Retina (tissue), 1 donor: ENCODE measurements at regions not wholly inside any gene's neighbourhood (a gene's known extent, or its start where the extent isn't known, plus 50 kb on each side); places are given as distances from the start of the nearest gene placed in this dataset.

Source experiments
- DNase-seq: peaks from one replicate; pipeline ENCODE4 v3.0.0-alpha.2; 2016

- DNase-seq = no peak
Measured at GRCh38 chr18:22080035-22080434, 89.4 kb upstream of the GATA6 start.

GRCh38 chr18:22082408-22082807 lies 87.0 kb upstream of the GATA6 start:
- no peak for DNase-seq

- DNase-seq = no peak
Measured at GRCh38 chr18:22084547-22084946, 84.8 kb upstream of the GATA6 start.

- DNase-seq = no peak
Measured at GRCh38 chr18:22086973-22087372, 82.4 kb upstream of the GATA6 start.

GRCh38 chr18:22088029-22088428 lies 81.4 kb upstream of the GATA6 start:
- no peak for DNase-seq

- no peak for DNase-seq
Measured at GRCh38 chr18:22088996-22089640, 80.3 kb upstream of the GATA6 start.

- no peak for DNase-seq
Measured at GRCh38 chr18:22091341-22091740, 78.0 kb upstream of the GATA6 start.

DNA sequence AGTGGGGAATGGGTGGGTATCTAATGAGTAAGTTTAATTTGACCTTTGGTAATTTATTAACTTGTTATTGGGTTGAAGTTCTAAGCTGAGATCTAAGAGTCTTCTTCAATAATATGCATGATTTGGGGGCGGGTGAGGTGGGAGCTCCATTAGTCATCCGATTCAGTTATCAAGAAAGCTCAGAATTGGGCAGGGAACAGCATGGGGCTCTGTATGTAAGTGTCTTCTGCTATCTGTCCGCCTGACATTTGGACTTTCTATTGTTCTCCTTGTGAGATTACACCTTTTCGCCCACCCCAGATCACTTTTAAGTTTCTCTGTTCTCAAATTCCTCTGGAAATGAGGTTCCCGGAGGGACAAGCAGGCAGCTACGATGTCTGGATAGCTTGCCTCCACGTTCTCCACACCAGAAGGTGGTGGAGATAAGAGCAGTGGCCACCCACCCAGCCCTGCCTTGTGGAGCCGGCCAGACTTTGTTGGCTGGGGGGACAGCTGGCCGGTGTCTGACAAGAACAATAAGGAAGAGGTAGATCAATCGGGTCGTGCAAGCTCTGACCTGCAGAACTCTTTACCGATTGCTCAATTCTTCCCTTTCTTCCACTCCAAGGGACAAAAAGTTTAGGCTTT lies 75.5 kb upstream of the GATA6 start:
- DNase-seq = no peak

- DNase-seq = no peak
Measured at GRCh38 chr18:22094358-22094734, 75.0 kb upstream of the GATA6 start.

DNA sequence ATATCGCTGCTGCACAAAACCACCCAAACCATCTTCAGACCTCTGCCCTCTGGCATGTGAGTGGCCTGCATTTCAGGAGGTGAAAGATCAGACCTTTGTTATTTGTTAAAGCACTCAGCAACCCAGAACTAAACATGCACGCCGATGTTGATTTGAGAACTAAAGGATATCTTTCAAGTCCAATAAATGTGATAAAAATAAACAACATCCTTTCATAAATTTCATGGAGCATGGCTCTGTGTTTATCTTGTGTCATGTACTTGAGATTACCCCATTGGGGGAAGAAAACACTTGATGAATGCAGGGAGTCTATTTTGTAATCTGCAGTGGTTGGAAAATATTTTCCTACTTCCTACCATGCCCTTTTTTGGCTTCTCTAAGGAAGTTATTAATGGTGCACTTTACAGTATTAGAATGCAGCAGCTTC lies 70.8 kb upstream of the GATA6 start:
- no peak for DNase-seq

DNA sequence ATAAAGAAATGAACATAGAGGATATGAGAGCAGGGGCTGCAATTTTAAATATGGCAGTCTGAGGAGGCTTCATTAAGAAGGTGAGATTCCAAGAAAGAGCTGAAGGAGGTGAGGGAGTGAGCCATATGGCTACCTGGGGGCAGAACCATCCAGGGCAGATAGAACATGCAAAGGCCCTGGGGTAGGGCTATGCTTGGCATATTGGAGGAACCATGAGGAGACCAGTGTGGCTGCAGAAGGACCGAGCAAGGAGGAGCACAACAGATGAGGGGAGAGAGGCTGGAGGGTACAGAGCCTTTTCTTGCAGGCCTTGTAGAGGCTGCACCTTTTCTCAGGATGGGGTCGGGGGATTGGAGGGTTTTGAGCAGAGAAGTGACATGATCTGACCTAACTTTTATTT lies 69.5 kb upstream of the GATA6 start:
- DNase-seq = no peak

GRCh38 chr18:22101731-22102130 lies 67.7 kb upstream of the GATA6 start:
- DNase-seq = no peak

- no peak for DNase-seq
Measured at GRCh38 chr18:22102953-22103646, 66.3 kb upstream of the GATA6 start.

DNA sequence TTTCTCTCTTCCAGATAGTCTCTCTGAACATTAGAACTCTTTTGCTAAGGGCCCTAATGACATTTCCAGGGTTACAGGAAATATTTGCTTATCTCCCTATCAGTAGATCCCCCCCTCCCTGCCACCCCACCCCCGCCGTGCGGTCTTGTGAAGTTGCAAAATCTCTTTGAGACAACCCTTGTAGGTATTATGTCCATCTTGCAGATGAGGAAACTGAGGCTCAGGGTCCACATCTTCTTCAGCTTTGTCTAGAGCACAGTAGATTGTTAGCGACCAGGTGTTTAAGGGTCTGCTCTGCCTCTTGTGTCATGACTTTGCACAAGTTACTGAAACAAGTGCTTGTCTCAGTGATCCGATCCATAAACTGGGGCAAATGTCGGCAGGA lies 65.8 kb upstream of the GATA6 start:
- DNase-seq = no peak

DNA sequence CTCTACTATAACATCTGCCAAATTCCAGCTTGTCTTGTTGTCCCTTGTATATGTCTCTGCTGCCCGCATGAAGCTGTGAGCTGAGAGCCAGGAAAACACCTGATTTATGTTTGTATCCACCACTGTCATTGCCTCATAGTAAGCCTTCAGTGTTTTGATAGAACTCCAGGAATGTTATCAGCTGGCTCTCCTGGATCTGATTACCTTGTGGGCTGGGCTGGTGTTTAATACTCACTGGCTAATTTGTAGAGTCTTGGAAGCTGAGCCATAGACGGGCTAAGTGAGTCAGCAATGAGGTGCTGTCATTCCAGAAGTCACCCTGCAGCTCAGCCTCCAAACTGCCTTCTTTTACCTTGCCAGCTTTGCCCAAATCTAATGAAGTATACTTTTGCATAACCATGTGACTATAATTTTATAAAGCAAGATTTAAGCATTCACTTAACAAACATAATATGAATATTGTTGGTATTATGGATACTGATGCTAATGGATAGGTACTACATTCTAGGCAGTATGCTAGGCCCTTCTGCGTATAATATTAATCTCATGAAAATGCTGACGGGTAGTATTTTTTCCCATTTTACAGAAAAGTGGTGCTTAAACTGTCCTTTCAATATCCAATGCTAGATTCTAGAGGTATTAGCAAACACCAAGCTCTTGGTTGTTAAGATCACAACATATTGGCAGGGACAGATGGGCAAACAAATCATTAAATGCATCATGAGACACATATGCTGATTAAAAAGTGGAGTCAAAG lies 62.7 kb upstream of the GATA6 start:
- DNase-seq = no peak

DNA sequence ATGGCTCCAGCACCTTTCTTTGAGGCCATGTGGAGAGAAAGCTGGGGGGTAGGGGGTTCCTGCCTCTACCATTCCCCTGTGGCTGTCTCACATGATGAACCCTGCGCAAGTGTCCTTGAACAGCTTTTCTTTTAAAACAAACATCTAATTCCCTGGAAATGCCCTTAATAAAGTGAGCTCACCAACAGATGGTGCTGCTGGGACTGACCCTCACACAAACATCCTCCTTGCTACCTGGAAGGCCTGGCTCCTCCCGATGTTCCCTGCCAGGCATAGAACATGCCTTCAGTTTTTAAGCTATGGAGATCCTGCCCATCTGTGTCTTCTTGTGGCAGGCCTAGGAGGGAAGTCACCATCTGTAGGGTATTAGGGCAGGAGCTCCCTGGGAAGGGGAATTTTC lies 60.7 kb upstream of the GATA6 start:
- DNase-seq = no peak

GRCh38 chr18:22109535-22109934 lies 59.9 kb upstream of the GATA6 start:
- no peak for DNase-seq

- peak; percentile 20 for DNase-seq
Measured at GRCh38 chr18:22110461-22110924, 58.9 kb upstream of the GATA6 start.

GRCh38 chr18:22112215-22112614 lies 57.2 kb upstream of the GATA6 start:
- no peak for DNase-seq

DNA sequence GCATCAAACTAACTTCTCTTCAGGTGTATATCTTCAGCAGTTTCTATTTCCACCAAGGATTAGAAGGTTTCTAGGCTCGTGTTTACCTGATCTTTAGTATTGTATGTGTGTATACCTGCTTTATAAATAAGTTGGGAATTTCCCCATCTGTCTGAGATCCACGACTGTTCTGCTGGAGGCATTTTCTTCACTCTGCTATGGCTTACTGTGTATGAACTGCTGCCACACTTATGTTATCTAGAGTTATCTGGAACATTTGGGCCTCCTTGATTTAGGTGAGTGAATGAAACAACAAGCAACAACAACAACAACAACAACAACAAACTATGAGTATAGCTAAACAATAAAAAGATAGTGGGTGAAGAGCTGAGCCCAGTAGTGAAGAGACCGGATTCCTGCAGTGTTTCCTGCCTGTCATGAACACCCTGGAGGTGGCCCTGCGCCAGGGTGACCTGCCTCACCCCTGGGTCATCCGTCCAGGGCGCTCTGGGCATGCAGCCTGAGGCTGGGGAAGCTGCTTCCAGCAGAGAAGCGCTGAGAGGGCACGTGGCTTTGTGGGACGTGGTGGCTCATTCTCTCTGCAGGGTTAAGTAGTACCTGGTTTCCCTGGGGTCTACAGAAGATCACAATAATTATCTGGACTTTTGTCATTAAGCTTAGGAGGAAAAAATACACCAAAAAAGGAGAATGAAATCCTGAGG lies 56.1 kb upstream of the GATA6 start:
- no peak for DNase-seq

- no peak for DNase-seq
Measured at GRCh38 chr18:22114526-22115321, 54.7 kb upstream of the GATA6 start.

GRCh38 chr18:22115573-22115972 lies 53.8 kb upstream of the GATA6 start:
- DNase-seq = no peak
